Right lobe of liver (tissue), 4 donors: ENCODE measurements at regions not wholly inside any gene's neighbourhood (a gene's known extent, or its start where the extent isn't known, plus 50 kb on each side); places are given as distances from the start of the nearest gene placed in this dataset.

Experiments used
- POLR2A ChIP-seq: fragments of 450-650 bp; IDR thresholded peaks from one replicate; pipeline ENCODE4 v1.6.1; 2017; ENCODE audit warnings: antibody characterized with exemption, mild to moderate bottlenecking
- TF ChIP-seq, protein P1 (sequence below), 4 donors: fragments of 200-600 bp in 3 of 4; fragments of 450-650 bp in 1 of 4; IDR thresholded peaks; one replicate each; pipeline versions ENCODE4 v1.5.1 to v1.8.0; 2016 to 2022; ENCODE audit warnings: antibody characterized with exemption in 4 of 4, mild to moderate bottlenecking in 2 of 4
- donor health status: DM: no; HTN: no; CAD: no.
- donor health status: DM: no; HTN: no; CAD: no.
- donor health status: DM: no; HTN: yes; CAD: no.

- TF ChIP-seq, protein P1, sequence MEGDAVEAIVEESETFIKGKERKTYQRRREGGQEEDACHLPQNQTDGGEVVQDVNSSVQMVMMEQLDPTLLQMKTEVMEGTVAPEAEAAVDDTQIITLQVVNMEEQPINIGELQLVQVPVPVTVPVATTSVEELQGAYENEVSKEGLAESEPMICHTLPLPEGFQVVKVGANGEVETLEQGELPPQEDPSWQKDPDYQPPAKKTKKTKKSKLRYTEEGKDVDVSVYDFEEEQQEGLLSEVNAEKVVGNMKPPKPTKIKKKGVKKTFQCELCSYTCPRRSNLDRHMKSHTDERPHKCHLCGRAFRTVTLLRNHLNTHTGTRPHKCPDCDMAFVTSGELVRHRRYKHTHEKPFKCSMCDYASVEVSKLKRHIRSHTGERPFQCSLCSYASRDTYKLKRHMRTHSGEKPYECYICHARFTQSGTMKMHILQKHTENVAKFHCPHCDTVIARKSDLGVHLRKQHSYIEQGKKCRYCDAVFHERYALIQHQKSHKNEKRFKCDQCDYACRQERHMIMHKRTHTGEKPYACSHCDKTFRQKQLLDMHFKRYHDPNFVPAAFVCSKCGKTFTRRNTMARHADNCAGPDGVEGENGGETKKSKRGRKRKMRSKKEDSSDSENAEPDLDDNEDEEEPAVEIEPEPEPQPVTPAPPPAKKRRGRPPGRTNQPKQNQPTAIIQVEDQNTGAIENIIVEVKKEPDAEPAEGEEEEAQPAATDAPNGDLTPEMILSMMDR (IDR thresholded peaks at IDR 0.05): no peak
- TF ChIP-seq POLR2A: no peak
Observed at GRCh38 chr15:39211108-39211979, 369.5 kb upstream of the THBS1 start.
